GM21723 (cell line): ENCODE measurements at regions not wholly inside any gene's neighbourhood (a gene's known extent, or its start where the extent isn't known, plus 50 kb on each side); places are given as distances from the start of the nearest gene placed in this dataset.
A peak's percentile ranks its signal among the peaks of the same experiment; 100 is the strongest.
"Not testable (repeated sequence)": the region's sequence is repeated elsewhere in the genome, so short reads cannot be mapped to it uniquely, and the experiment has no call there.

Experiments
- ATAC-seq: cut with Tn5 transposase; IDR thresholded peaks from one replicate; pipeline ENCODE4 v1.9.1; 2021; ENCODE audit warnings: mild to moderate bottlenecking, moderate library complexity; ENCODE audit not compliant: unreplicated experiment

- ATAC-seq = no peak
Measured at GRCh38 chr18:24613896-24614640, 153.6 kb downstream of the HRH4 start.

- ATAC-seq = no peak
Measured at GRCh38 chr18:24616653-24617052, 156.2 kb downstream of the HRH4 start.

GRCh38 chr18:24624421-24624820, 164.0 kb downstream of the HRH4 start:
- ATAC-seq = not testable (repeated sequence)

- ATAC-seq = no peak
Measured at GRCh38 chr18:24627644-24628315, 167.3 kb downstream of the HRH4 start.

GRCh38 chr18:24628326-24628725, 167.9 kb downstream of the HRH4 start:
- ATAC-seq = no peak

DNA sequence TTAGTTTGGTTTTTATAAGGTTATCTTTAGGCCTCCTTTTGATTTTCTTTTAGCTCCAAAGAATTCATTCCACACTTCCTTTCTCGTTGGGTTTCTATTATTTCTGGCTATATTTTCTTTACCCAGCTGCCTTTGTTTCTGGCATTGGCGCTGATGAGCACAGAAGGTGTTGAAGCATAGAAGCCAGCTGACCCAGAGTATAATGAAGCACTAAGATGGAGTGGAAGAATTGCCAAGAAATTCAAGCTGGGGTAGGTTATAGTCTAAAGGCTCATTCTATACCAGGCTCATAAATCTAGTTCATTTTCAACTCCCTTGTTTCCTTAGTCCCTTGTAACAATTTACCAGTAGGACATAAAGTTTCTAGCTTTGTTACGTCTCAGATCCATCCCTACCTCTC, 169.5 kb downstream of the HRH4 start:
- ATAC-seq = no peak

- no peak for ATAC-seq
Measured at GRCh38 chr18:24630346-24630880, 170.0 kb downstream of the HRH4 start.

- ATAC-seq = no peak
Measured at GRCh38 chr18:24631243-24632025, 171.0 kb downstream of the HRH4 start.

DNA sequence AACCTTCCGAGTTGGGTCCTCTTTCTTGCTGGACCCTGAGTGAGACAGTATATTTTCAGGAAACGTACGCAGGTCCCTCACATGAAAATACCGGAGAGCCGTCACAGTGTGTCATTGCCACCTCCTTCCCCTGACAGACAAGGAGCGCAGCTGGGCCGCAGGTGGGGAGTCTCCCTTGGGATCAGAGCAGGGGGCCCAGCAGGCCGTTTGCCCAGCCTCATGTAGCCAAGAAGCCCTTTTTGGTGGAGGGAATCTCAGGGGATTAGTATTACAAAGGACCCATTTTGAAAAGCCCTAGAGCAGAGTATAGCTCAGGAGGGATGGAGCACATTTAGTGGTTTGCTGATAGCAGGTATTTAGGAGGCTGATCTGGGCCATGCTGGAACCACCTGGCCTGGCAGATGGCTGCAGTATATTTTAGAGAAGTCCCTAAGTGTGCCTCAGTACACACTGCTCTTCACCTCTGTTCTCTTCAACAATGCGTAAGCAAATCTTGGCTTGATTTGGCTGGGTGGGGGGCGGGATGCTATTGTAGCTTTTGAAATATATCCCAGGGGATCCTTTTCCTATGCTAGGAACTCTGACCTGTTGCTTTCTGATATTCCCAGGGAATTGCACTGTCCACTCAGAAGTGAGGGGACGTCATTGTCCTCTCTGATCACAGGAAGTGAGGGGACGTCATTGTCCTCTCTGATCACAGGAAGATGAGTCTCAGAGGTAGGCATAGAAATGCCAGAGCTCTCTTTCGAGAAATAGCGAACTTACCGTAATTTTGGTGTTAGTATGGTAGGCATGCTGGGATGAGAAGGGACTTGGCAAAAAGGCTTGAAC, 171.9 kb downstream of the HRH4 start:
- ATAC-seq = no peak

GRCh38 chr18:24633121-24633520, 172.7 kb downstream of the HRH4 start:
- no peak for ATAC-seq

DNA sequence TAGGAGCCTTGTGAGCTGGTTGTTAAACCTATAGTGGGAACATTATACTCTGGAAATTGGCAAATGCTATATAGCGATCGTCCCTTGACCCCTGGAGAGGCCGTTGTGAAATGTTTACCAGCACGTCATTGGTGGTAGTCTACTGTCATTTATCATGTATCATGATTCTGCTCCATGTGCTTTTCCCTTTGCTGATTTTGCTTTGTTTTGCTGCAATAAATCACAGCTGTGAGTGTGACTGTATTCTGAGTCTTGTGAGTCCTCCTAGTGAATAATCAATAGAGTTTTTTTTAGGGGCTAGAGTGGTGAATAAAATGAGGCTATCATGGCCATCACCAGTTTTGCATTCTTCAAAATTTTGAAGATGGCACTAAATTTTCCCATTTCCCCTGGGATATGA, 189.1 kb downstream of the HRH4 start:
- no peak for ATAC-seq

GRCh38 chr18:24651434-24651833, 191.0 kb downstream of the HRH4 start:
- no peak for ATAC-seq

DNA sequence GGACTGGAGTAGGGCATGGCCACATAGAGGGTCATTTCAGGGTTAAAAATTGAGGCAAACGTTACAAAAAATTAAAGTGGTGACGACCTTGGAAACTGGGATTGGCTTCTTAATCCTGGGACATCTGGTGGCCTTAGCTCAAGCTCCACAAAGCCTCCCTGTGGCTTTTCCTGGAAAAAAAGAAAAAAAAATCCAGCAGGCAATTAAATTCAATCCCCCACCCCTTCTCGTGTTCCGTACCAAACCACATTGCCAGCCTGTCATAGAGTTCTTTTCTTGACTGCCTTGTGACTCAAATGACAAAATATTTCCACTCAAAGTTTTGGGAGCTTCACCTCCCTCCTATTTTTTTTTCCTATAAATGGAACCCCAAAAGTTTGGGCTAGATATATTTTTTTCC, 195.6 kb downstream of the HRH4 start:
- ATAC-seq = no peak

- no peak for ATAC-seq
Measured at GRCh38 chr18:24656551-24657443, 196.4 kb downstream of the HRH4 start.

GRCh38 chr18:24657444-24657842, 197.0 kb downstream of the HRH4 start:
- ATAC-seq = no peak

DNA sequence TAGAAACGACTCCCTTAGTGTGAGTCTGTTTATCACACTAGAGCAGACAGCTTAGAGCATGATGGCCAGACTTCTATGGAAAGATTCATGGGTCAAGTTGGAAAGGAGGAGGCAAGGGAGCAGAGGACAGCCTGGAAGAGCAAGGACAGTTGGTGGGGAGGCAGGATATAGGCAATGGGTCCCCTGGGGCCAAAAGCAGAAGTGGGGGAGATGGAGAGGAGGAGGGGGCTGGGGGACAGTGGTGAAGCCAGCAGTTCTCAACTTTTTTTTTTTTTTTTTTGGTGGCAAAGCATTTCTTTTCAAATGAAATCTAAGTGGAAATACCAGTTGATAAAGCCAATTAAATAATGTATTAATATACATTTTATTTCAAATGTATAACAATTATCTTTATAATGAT, 197.9 kb downstream of the HRH4 start:
- no peak for ATAC-seq

DNA sequence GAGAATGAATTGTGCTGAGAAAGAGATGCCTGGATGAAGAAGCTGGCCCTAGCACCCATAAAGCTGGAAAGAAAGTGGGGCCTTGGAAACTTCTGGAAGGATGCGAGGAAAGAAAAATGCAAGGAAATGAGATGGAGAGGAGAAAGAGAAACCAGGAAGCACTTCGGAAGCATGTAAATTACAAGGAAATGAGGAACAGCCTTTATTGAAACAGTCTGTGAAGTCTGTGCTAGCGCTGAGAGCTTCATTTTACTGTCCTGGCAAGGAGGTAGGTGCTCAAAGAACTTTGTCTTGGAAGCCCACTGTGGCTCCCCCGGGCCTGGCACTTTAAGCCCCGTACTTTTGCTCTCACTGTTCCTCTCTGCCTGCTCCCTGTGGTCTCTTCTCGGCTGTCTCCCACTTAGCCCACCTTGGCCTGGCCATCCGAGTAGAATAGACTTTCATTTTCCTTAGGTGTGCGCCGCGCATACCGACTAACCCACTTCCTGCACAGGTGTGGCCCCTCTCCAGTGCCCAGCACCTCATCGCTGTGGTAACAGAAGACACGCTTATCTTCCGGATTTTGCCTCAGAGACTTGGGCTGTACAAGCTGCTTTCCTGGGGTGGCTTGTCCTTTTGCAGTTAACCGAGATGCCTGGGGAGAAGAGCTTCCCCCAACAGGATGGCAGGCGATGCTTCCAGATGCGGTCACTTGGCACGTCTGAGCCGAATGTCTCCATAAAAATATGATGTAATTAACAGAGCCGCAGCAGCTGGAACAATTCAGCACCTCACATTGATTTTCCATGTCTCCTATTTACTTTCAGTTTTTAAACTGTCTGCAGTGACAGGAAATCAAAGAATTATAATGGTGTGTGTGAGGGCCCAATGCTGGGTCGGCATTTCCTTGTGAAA, 199.6 kb downstream of the HRH4 start:
- peak; percentile 87 for ATAC-seq

- no peak for ATAC-seq
Measured at GRCh38 chr18:24660956-24661355, 200.5 kb downstream of the HRH4 start.

GRCh38 chr18:24662412-24662821, 202.0 kb downstream of the HRH4 start:
- ATAC-seq = no peak
